SJCRH30 (cell line): ENCODE measurements at regions not wholly inside any gene's neighbourhood (a gene's known extent, or its start where the extent isn't known, plus 50 kb on each side); places are given as distances from the start of the nearest gene placed in this dataset.
"Not testable (repeated sequence)": the region's sequence is repeated elsewhere in the genome, so short reads cannot be mapped to it uniquely, and the experiment has no call there.

Source experiments
- DNase-seq, 2 experiments: peaks; one replicate each; pipeline ENCODE4 v3.0.0-alpha.2; 2015 to 2020
- H3K27ac ChIP-seq: fragments of 250-450 bp; sonication (Bioruptor Pico); 2 replicates; pipeline ENCODE4 v1.5.1; 2020; ENCODE audit warnings: mild to moderate bottlenecking, moderate library complexity
- H3K27me3 ChIP-seq: fragments of 250-450 bp; sonication (Bioruptor Pico); 2 replicates; pipeline ENCODE4 v1.5.1; 2020; ENCODE audit warnings: mild to moderate bottlenecking, moderate library complexity
- H3K36me3 ChIP-seq: fragments of 250-450 bp; sonication (Bioruptor Pico); 2 replicates; pipeline ENCODE4 v1.5.1; 2020; ENCODE audit warnings: mild to moderate bottlenecking, moderate library complexity
- H3K4me1 ChIP-seq: fragments of 250-450 bp; sonication (Bioruptor Pico); 2 replicates; pipeline ENCODE4 v1.5.1; 2020; ENCODE audit warnings: mild to moderate bottlenecking, moderate library complexity
- H3K4me3 ChIP-seq: fragments of 250-450 bp; sonication (Bioruptor Pico); 2 replicates; pipeline ENCODE4 v1.5.1; 2020; ENCODE audit warnings: mild to moderate bottlenecking, moderate library complexity
- H3K9me3 ChIP-seq: fragments of 250-450 bp; sonication (Bioruptor Pico); replicated peaks from 2 replicates; pipeline ENCODE4 v1.5.1; 2020; ENCODE audit warnings: mild to moderate bottlenecking, moderate library complexity

GRCh38 chr9:19895578-19895977, 106.7 kb upstream of the SLC24A2 start:
- not testable (repeated sequence) for H3K4me3 ChIP-seq, H3K27ac ChIP-seq

GRCh38 chr9:19895006-19895405, 106.2 kb upstream of the SLC24A2 start:
- H3K27me3 ChIP-seq, result no peaks in the 10 kb centered on the region
- H3K27ac ChIP-seq, result no peak overlapping the region
- H3K4me1 ChIP-seq, result no peaks in the 10 kb centered on the region
- H3K9me3 ChIP-seq, result no peaks in the 10 kb centered on the region
- H3K36me3 ChIP-seq, result no peaks in the 10 kb centered on the region
- H3K4me3 ChIP-seq, result no peak overlapping the region
- DNase-seq, result no peak

More at GRCh38 chr9:19895578-19895977, 106.7 kb upstream of the SLC24A2 start:
- H3K9me3 ChIP-seq, H3K4me1 ChIP-seq, DNase-seq, H3K27me3 ChIP-seq, H3K36me3 ChIP-seq: not testable (repeated sequence)

GRCh38 chr9:19885608-19886007, 96.8 kb upstream of the SLC24A2 start:
- Histone ChIP-seq H3K4me3 (no peak overlapping the region), H3K9me3 (no peaks in the 10 kb centered on the region), H3K4me1 (no peaks in the 10 kb centered on the region), H3K27ac (no peak overlapping the region), H3K36me3 (no peaks in the 10 kb centered on the region), H3K27me3 (no peaks in the 10 kb centered on the region)
- DNase-seq, result no peak

- Histone ChIP-seq H3K36me3 (no peaks in the 10 kb centered on the region), H3K4me3 (no peak overlapping the region), H3K9me3 (no peaks in the 10 kb centered on the region), H3K27me3 (no peaks in the 10 kb centered on the region), H3K27ac (no peak overlapping the region), H3K4me1 (no peaks in the 10 kb centered on the region)
- no peak for DNase-seq
These were observed 90.2 kb upstream of the SLC24A2 start for GRCh38 chr9:19879062-19879461.

GRCh38 chr9:19876569-19877316, 87.9 kb upstream of the SLC24A2 start:
- Histone ChIP-seq H3K4me1 (no peaks in the 10 kb centered on the region), H3K27me3 (no peaks in the 10 kb centered on the region), H3K4me3 (no peak overlapping the region), H3K36me3 (no peaks in the 10 kb centered on the region), H3K9me3 (no peaks in the 10 kb centered on the region), H3K27ac (no peak overlapping the region)
- no peak for DNase-seq

- no peak overlapping the region for H3K4me3 ChIP-seq
- no peak overlapping the region for H3K27ac ChIP-seq
- H3K4me1 ChIP-seq, result no peaks in the 10 kb centered on the region
- H3K36me3 ChIP-seq, result no peaks in the 10 kb centered on the region
- H3K27me3 ChIP-seq, result no peaks in the 10 kb centered on the region
- DNase-seq, result no peak
- H3K9me3 ChIP-seq, result no peaks in the 10 kb centered on the region
These were observed 86.6 kb upstream of the SLC24A2 start for GRCh38 chr9:19875291-19875920.

GRCh38 chr9:19873188-19873587, 84.4 kb upstream of the SLC24A2 start:
- not testable (repeated sequence) for H3K4me3 ChIP-seq, H3K9me3 ChIP-seq, H3K27ac ChIP-seq, DNase-seq, H3K27me3 ChIP-seq, H3K36me3 ChIP-seq, H3K4me1 ChIP-seq

GRCh38 chr9:19870988-19871387, 82.2 kb upstream of the SLC24A2 start:
- no peak for DNase-seq
- Histone ChIP-seq H3K9me3 (no peaks in the 10 kb centered on the region), H3K27ac (no peak overlapping the region), H3K4me1 (no peaks in the 10 kb centered on the region), H3K27me3 (no peaks in the 10 kb centered on the region), H3K4me3 (no peak overlapping the region), H3K36me3 (no peaks in the 10 kb centered on the region)

- no peaks in the 10 kb centered on the region for H3K27me3 ChIP-seq
- H3K9me3 ChIP-seq, result no peaks in the 10 kb centered on the region
- no peak overlapping the region for H3K27ac ChIP-seq
- H3K36me3 ChIP-seq, result no peaks in the 10 kb centered on the region
- no peaks in the 10 kb centered on the region for H3K4me1 ChIP-seq
- no peak for DNase-seq
- no peak overlapping the region for H3K4me3 ChIP-seq
These were observed 52.1 kb upstream of the SLC24A2 start for GRCh38 chr9:19840953-19841352.
